Transverse colon (tissue), 4 donors: ENCODE measurements at regions not wholly inside any gene's neighbourhood (a gene's known extent, or its start where the extent isn't known, plus 50 kb on each side); places are given as distances from the start of the nearest gene placed in this dataset.

Source experiments
- DNase-seq: peaks from one replicate; pipeline ENCODE4 v3.0.0-alpha.2; 2019
- H3K27ac ChIP-seq, 4 donors: fragments of 200-600 bp; sonication (generic); 2 replicates each; pipeline ENCODE4 v1.5.1; 2016 to 2018; ENCODE audit warnings: inconsistent platforms in 4 of 4
- H3K27me3 ChIP-seq: fragments of 200-600 bp; sonication (generic); 2 replicates; pipeline ENCODE4 v1.5.1; 2017; ENCODE audit warnings: inconsistent platforms
- H3K36me3 ChIP-seq, 4 donors: fragments of 200-600 bp; sonication (generic); 2 replicates each; pipeline ENCODE4 v1.5.1; 2017 to 2019; ENCODE audit warnings: inconsistent platforms in 4 of 4
- H3K4me1 ChIP-seq, 4 donors: fragments of 200-600 bp; sonication (generic); 2 replicates each; pipeline ENCODE4 v1.5.1; 2017 to 2020; ENCODE audit warnings: inconsistent platforms in 4 of 4
- H3K4me3 ChIP-seq, 4 donors: fragments of 200-600 bp; sonication (generic); 1 replicate in 1 of 4; 2 replicates in 3 of 4; pipeline versions ENCODE4 v1.5.1 to v1.6.1; 2017 to 2019; ENCODE audit warnings: inconsistent platforms in 4 of 4
- H3K9me3 ChIP-seq, 2 donors: fragments of 200-600 bp; sonication (generic); 2 replicates each; pipeline ENCODE4 v1.5.1; 2017 to 2019; ENCODE audit warnings: inconsistent platforms in 2 of 2
- EP300 ChIP-seq: sonication (generic); formaldehyde crosslinking; IDR thresholded peaks from one replicate; pipeline ENCODE4 v1.6.1; 2017; ENCODE audit warnings: antibody characterized with exemption, low read depth
- POLR2A ChIP-seq: fragments of 450-650 bp; IDR thresholded peaks from one replicate; pipeline ENCODE4 v1.6.1; 2016; ENCODE audit warnings: antibody characterized with exemption, mild to moderate bottlenecking, moderate library complexity
- POLR2AphosphoS5 ChIP-seq, 3 donors: sonication (generic); formaldehyde crosslinking; IDR thresholded peaks; one replicate each; pipeline ENCODE4 v1.6.1; 2016; ENCODE audit warnings: antibody characterized with exemption in 3 of 3
- WGBS, 2 donors: methylation state at CpG; one replicate each; pipeline ENCODE4 v1.1.5; 2018; ENCODE audit warnings: low coverage in 1 of 2; 5-methylcytosine and 5-hydroxymethylcytosine counted together
- in situ Hi-C, 4 donors: fragments of 200-750 bp; cut with MboI; loops; one replicate each; pipeline versions ENCODE4 v1.15.0 to v1.15.1; 2017; ENCODE audit warnings: low sequenced_read_pairs in 3 of 4, low pct_ligation_motif_present in 1 of 4, low pct_unique_long_range_greater_than_20kb in 1 of 4
- intact Hi-C: fragments of 100-400 bp; cut with DNase I; formaldehyde crosslinking; loops from one replicate; pipeline ENCODE4 v1.15.1; 2023; ENCODE audit warnings: low total_unique reads
- TF ChIP-seq, protein P1 (sequence below), 5 experiments: fragments of 200-600 bp in 3 of 5; fragments of 450-650 bp in 2 of 5; sonication (generic) in 3 of 5; IDR thresholded peaks; 1 replicate in 2 of 5; 2 replicates in 3 of 5; pipeline ENCODE4 v1.5.1; 2016 to 2017; ENCODE audit warnings: antibody characterized with exemption in 5 of 5, inconsistent platforms in 3 of 5, mild to moderate bottlenecking in 2 of 5, moderate library complexity in 1 of 5

DNA sequence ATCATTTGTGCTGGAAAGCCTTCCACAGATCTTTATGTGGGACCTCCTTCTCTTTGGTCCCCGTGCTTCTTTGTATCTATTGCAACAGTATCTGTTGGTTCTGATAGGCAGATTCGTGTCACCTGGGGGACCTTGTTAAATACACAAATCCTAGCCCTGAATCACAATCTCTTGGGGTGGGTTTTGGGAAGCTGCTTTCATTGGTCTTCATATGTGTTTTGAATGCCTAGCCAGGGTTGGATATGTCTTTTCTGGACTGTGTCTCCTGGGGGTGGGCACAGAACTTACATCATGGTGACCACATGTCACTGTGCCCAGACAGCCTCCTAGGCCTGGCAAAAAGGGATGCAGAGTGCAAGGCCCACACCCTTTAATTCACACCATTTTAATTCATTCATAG, 81.0 kb upstream of the HNF1B start:
- in situ Hi-C loops, result no loop called here
- no peaks in the 10 kb centered on the region for H3K4me1 ChIP-seq
- H3K36me3 ChIP-seq, result no peaks in the 10 kb centered on the region
- no peak overlapping the region for H3K27ac ChIP-seq
- DNase-seq, result no peak
- 79 to 90% methylated on average over 2 of the region's 2 CpGs for WGBS, 2 donors
- H3K9me3 ChIP-seq, result no peaks in the 10 kb centered on the region
- no peaks in the 10 kb centered on the region for H3K27me3 ChIP-seq
- intact Hi-C loops, result no loop called here
- H3K4me3 ChIP-seq, result no peak overlapping the region
- no peak for TF ChIP-seq POLR2A
- TF ChIP-seq, protein P1, sequence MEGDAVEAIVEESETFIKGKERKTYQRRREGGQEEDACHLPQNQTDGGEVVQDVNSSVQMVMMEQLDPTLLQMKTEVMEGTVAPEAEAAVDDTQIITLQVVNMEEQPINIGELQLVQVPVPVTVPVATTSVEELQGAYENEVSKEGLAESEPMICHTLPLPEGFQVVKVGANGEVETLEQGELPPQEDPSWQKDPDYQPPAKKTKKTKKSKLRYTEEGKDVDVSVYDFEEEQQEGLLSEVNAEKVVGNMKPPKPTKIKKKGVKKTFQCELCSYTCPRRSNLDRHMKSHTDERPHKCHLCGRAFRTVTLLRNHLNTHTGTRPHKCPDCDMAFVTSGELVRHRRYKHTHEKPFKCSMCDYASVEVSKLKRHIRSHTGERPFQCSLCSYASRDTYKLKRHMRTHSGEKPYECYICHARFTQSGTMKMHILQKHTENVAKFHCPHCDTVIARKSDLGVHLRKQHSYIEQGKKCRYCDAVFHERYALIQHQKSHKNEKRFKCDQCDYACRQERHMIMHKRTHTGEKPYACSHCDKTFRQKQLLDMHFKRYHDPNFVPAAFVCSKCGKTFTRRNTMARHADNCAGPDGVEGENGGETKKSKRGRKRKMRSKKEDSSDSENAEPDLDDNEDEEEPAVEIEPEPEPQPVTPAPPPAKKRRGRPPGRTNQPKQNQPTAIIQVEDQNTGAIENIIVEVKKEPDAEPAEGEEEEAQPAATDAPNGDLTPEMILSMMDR (IDR thresholded peaks at IDR 0.05), result no peak
- no peak for TF ChIP-seq EP300
- TF ChIP-seq POLR2AphosphoS5 (IDR thresholded peaks at IDR 0.05), result no peak

DNA sequence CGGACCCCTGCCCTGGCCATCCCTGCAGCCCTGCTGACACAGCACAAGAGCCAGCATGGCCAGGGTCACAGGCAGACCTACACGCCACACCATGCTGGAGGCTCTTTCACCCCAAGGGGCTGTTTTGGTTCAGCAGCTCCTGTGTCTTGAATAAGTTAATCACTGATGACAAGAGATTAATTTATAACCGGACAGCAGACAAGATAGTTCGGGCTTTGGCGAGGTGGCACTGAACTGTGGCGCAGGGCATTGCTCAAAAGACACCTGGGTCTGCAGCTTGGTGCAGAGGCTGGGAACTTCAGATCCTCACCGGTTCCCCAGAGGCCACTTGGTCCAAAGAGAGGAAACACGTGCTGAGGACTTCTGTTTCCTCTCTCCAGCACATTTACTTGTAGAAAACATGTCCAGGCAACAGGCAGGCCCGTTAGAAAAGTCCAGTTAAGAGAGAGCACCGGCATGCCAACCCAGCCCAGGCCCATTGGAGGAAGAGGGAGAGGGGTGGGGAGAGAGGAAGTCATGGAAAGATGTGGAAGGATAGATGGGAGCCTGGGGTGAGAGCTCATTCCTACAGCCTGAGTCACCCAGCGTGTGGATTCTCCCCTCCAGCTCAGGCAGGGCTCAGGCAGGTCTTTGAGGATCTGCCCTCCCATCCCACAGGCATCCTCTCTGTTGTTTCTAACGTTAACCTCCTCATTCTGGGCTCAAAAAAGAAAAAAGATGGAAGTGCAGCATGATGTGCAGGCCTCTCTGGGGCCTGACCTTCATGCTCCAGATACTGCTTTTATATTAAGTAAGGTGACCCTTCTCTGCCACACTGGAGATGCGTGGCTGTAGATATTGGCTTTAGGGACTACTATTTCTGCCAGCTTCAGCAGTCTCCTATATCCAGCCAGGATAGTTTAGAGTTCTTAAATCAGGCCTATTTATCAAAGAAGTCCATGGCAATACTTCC, 80.0 kb upstream of the HNF1B start:
- in situ Hi-C loops, result no loop called here
- intact Hi-C loops, result no loop called here
- no peak for DNase-seq
- no peaks in the 10 kb centered on the region for H3K36me3 ChIP-seq
- 59 to 79% methylated on average over 5 to 13 of the region's 13 CpGs for WGBS, 2 donors
- H3K4me1 ChIP-seq, result no peaks in the 10 kb centered on the region
- H3K9me3 ChIP-seq, result no peaks in the 10 kb centered on the region
- H3K27ac ChIP-seq, result no peak overlapping the region
- TF ChIP-seq POLR2A (no peak), POLR2AphosphoS5 (IDR thresholded peaks at IDR 0.05) (no peak), EP300 (no peak)
- TF ChIP-seq, protein P1 (IDR thresholded peaks at IDR 0.05), result no peak
- H3K4me3 ChIP-seq, result no peak overlapping the region
- no peaks in the 10 kb centered on the region for H3K27me3 ChIP-seq

DNA sequence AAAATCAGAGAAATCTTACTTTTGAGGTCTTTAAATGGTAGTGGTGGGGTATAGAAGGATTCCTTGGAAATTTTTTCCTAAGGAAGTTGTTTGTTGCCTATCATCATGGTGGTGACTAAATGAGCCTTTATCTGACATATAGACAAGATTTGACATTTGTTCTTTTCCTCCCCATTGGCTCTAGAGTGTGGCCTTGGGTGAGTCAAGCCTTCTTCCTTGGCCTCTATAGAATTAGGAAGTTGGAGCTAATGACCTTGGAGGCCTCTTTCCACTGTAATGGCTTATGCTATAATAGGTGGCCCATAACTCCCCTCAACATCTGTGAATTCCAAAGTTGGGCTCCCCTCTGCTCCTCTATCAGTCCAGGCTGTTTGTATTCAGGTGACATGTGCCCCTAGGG, 79.1 kb upstream of the HNF1B start:
- in situ Hi-C loops, result no loop called here
- intact Hi-C loops, result no loop called here

DNA sequence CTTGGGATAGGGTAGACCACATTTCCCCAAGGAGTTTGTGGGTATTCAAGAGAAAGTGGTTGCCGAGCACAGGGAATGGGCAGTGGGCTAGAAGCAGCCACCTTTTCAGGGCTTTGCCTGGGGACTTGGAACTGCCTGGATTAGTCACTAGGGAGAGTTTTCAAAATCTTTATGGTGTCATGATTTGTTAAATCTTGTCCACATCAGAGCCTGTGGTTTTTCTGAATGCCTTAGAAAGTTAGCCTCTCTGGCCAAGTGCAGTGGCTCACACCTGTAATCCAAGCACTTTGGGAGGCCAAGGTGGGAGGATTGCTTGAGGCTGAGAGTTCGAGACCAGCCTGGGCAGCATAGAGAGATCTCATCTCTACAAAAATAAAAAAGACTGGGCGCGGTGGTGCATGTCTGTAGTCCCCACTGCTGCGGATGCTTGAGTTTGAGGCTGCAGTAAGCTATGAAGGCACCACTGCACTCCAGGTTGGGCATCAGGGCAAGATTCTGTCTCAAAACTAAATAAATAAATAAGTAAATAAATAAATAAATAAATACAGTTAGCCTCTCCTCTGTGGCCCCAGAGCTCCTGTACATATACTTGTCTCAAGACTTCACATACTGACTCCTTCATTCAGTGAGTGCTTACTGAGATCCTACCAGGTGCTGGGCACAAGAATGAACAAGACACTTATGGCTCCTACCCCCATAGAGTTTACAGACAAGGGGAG, 76.3 kb upstream of the HNF1B start:
- in situ Hi-C loops (no loop called here), intact Hi-C loops (no loop called here)
- Histone ChIP-seq H3K36me3 (no peaks in the 10 kb centered on the region), H3K9me3 (no peaks in the 10 kb centered on the region), H3K27ac (no peak overlapping the region), H3K4me1 (peaks cover 0 to 4% (median 2%) of the 10 kb centered on the region in 4 donors), H3K27me3 (no peaks in the 10 kb centered on the region), H3K4me3 (no peak overlapping the region)
- WGBS, 2 donors, result 93 to 100% methylated on average over 3 to 5 of the region's 5 CpGs
- no peak for DNase-seq
- TF ChIP-seq POLR2A (no peak), EP300 (no peak), POLR2AphosphoS5 (IDR thresholded peaks at IDR 0.05) (no peak)
- TF ChIP-seq, protein P1 (IDR thresholded peaks at IDR 0.05), result no peak

More for the DNA sequence above, 79.1 kb upstream of the HNF1B start:
- H3K27ac ChIP-seq, result no peak overlapping the region
- H3K4me3 ChIP-seq, result no peak overlapping the region
- no peak for DNase-seq
- no peaks in the 10 kb centered on the region for H3K9me3 ChIP-seq
- no peaks in the 10 kb centered on the region for H3K36me3 ChIP-seq
- H3K27me3 ChIP-seq, result no peaks in the 10 kb centered on the region
- TF ChIP-seq, protein P1 (IDR thresholded peaks at IDR 0.05), result no peak
- TF ChIP-seq POLR2A, result no peak
- TF ChIP-seq EP300, result no peak
- no peak for TF ChIP-seq POLR2AphosphoS5 (IDR thresholded peaks at IDR 0.05)
- no peaks in the 10 kb centered on the region for H3K4me1 ChIP-seq
